HG02623 (cell line): ENCODE measurements at regions not wholly inside any gene's neighbourhood (a gene's known extent, or its start where the extent isn't known, plus 50 kb on each side); places are given as distances from the start of the nearest gene placed in this dataset.
"Not testable (repeated sequence)": the region's sequence is repeated elsewhere in the genome, so short reads cannot be mapped to it uniquely, and the experiment has no call there.

ENCODE experiments used
- ATAC-seq: cut with Tn5 transposase; IDR thresholded peaks from one replicate; pipeline ENCODE4 v1.9.1; 2021; ENCODE audit warnings: moderate library complexity; ENCODE audit not compliant: unreplicated experiment

GRCh38 chr2:2464094-2464493 is 133.0 kb upstream of the MYT1L start:
- ATAC-seq: no peak

GRCh38 chr2:2456721-2457120 is 125.6 kb upstream of the MYT1L start:
- ATAC-seq: no peak

- no peak for ATAC-seq
Observed at GRCh38 chr2:2455151-2455550, 124.1 kb upstream of the MYT1L start.

GRCh38 chr2:2452961-2453360 is 121.9 kb upstream of the MYT1L start:
- no peak for ATAC-seq

GRCh38 chr2:2451275-2451674 is 120.2 kb upstream of the MYT1L start:
- not testable (repeated sequence) for ATAC-seq

- ATAC-seq: no peak
Observed at GRCh38 chr2:2448178-2448577, 117.1 kb upstream of the MYT1L start.

GRCh38 chr2:2422621-2423020 is 91.5 kb upstream of the MYT1L start:
- ATAC-seq: no peak

GRCh38 chr2:2413525-2413924 is 82.5 kb upstream of the MYT1L start:
- no peak for ATAC-seq

- no peak for ATAC-seq
Observed at GRCh38 chr2:2410987-2411386, 79.9 kb upstream of the MYT1L start.

- ATAC-seq: no peak
Observed at GRCh38 chr2:2409481-2409880, 78.4 kb upstream of the MYT1L start.

GRCh38 chr2:2405780-2406179 is 74.7 kb upstream of the MYT1L start:
- no peak for ATAC-seq

GRCh38 chr2:2400286-2401038 is 69.4 kb upstream of the MYT1L start:
- ATAC-seq: no peak

GRCh38 chr2:2399396-2399795 is 68.3 kb upstream of the MYT1L start:
- no peak for ATAC-seq

GRCh38 chr2:2392332-2392731 is 61.3 kb upstream of the MYT1L start:
- ATAC-seq: no peak

- ATAC-seq: no peak
Observed at GRCh38 chr2:2389215-2389614, 58.1 kb upstream of the MYT1L start.
